Stimulated activated CD8-positive, alpha-beta memory T cell treated with anti-CD3 and anti-CD28 coated beads, Interleukin-4, amount 100 ng/mL, for 48 hours (primary cell): ENCODE measurements at regions not wholly inside any gene's neighbourhood (a gene's known extent, or its start where the extent isn't known, plus 50 kb on each side); places are given as distances from the start of the nearest gene placed in this dataset.

ENCODE experiments used
- DNase-seq: peaks from one replicate; pipeline ENCODE4 v3.0.0-alpha.2; 2020

DNA sequence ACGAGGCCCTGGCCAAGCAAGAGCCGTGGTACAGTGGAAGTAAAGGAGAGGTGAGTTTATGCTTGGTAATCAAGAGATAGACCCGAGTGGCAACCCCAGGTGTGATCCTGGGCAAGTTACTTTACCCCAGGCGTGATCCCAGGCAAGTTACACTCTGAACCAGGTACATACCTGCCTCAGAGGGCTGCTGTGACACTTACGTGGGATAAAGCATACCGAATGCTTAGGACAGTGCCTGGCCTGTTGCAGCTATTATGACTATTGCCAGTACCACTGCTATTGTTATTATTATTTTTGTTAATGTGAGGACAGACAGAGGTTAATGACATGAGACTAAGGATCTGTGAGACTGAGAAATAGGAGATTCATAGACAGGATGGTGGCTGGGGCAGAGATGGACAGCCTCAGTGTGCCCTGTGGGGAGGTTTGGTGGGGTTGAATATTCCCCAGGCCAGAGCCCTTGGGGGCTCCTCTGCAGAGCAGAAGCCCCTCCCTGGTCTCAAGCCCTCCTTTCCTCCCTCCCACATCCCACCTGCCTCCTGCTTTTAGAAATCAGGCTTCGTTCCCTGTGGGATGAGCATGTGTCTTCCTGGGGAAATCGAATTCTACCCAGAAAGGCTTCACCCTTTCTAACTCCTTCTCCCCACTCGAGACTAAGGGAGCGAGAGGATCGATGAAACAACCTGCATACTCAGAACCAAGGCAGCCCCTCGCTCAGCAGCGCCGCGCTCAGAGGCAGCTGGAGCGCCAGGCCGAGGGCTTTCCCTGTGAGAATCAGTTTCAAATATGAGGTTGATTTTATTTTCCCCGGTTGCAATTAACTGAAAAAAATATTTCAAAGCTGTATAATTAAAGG, 62.0 kb upstream of the SIX3 start:
- no peak for DNase-seq

DNA sequence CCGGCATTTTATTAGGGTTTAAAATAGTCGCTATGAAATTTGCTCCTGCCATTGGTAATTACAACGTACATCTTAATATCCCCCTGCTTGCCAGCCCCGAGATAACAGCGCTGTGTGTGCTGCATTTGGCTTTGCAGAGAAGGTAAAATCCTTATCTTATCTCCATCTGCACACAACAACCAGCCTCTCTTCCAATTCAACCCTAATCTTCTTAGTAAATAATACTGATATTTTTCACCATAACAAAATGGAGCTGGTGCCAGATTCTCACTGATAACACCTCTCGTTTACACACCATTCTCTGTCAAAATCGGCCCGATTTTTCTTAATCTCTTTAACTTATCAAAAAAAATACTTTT, 61.4 kb upstream of the SIX3 start:
- no peak for DNase-seq

DNA sequence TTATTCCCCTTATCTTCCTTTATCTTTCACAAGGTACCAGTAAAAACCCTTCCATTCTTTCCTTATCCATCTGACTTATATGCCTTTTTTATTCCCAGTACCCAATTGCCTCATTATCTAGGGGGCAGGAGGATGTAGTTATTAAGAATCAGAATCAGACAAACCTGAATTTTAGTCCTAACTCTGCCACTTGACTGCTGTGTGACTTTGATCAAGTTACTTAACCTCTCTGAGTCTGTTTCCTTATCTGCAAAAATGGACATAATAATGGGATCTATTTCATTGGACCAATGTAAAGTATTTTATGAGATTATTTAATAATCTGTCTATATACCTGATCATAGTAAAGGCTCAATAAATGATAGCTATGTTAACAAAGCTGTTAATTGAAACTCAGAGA, 59.6 kb upstream of the SIX3 start:
- no peak for DNase-seq

DNA sequence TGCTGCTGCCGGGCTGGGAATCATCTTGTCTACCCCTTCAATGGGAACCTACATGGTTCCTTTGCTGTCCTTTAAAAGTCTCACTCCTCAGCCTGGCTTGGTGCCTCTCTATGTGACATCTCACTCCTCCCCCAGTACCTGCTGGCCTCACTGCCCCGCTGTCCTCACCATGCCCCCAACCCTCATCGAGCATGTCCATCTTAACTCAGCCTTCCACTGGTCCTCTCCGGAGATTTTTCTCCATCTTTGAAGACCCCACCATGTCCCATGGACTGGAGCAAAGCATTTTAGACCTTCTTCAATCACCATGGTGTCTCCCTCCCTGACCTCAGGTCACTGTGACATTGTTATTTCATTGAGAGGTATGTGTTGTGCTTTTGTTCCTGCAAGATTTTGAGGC, 58.1 kb upstream of the SIX3 start:
- DNase-seq = no peak

DNA sequence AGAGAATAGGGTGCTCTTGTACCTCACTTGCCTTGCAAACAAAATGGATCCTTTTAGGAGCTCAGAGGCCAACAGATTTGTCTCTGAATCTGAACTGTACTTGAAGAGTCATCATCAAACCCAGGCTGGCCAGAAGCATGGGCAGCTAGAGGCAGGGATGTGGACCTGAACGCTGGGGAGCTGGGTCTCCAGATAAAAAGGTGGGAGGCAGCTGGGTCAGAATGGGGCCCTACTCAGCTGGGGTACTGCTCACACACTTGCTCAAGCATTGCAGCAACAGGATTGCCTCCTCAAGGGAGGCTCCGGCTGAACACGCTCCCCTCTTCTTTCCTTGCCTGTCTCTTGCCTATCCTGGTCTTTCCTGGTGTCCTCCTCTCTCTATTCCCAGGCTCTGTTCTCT, 57.3 kb upstream of the SIX3 start:
- DNase-seq = no peak

DNA sequence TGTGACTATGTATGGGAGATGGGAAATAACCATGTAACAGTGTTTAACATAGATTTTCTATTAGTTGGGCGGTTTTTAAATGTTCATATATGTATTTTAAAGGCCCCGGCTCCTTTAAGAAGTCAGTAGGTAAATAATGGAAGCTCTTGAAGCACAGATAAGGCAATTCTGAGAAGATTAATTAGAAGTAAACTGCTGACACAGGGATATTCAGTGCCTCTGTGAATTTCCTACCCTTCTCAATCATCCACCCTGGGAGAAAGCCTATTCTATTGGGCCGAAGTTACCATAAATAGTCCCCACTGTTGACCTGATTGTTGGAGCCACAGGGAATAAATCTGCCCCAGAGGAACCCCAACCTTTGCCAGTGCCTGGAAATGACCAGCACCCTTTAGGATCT, 56.8 kb upstream of the SIX3 start:
- no peak for DNase-seq

DNA sequence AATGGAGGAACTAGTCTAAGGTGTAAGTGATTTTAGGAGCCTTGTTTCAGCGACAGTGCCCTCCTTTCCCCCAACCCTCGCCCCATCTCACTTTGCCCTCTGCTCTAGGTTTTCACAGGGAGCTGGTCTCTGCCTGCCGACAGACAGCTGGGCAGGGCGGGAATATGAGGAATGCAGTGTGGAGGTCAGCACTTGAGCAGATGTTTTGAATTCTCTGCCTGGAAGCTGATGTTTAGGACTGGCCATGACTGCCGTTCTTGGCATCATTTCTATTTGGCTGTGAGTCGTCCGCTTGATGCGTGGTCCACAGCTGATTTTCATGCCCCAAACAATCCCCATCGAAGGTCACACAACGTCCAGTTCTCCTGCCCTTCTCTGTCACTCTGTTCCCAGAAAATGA, 55.1 kb upstream of the SIX3 start:
- DNase-seq = no peak

DNA sequence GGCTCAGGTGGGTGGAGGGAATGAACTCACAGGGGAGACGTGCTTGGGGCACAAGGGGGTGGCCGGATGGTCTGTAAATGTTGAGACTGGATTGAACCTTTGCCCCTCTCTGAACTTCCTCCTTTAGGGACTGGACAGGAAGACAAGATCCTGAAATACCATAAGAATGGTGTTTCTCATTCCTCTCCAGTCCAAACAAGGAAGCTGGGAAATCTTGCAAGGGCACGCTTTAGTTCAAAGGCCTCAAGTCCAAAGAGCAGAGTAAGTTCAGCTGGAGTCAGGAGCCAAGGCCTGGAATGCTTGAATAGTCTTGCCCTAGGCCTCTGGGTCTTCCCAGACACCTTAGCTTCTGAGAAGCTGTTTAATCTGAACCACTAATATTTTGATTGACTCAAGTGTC, 52.4 kb upstream of the SIX3 start:
- DNase-seq = no peak
